Activated CD8-positive, alpha-beta T cell treated with anti-CD3 and anti-CD28 coated beads for 36 hours (primary cell): ENCODE measurements at regions not wholly inside any gene's neighbourhood (a gene's known extent, or its start where the extent isn't known, plus 50 kb on each side); places are given as distances from the start of the nearest gene placed in this dataset.

Experiments
- ATAC-seq: fragments of 200-7000 bp; cut with Tn5 transposase; one replicate; pipeline ENCODE4 v1.10.0; 2021; ENCODE audit warnings: mild to moderate bottlenecking, moderate library complexity
- CTCF ChIA-PET: fragments of 350-600 bp; sonication (Branson Sonifier 250); formaldehyde crosslinking; loops from one replicate; lab custom pipeline; 2021; ENCODE audit warnings: antibody characterized with exemption; lab: Charles Lee
- POLR2A ChIA-PET: fragments of 350-600 bp; sonication (Branson Sonifier 250); formaldehyde crosslinking; loops from one replicate; lab custom pipeline; 2021; ENCODE audit warnings: antibody characterized with exemption; lab: Charles Lee
- DNase-seq: peaks from one replicate; pipeline ENCODE4 v3.0.0-alpha.2; 2020
- H3K27ac Mint-ChIP-seq: one replicate; pipeline ENCODE4 v1.8.0; 2021; ENCODE audit warnings: mild to moderate bottlenecking, mixed read lengths
- H3K27me3 Mint-ChIP-seq: one replicate; pipeline ENCODE4 v1.8.0; 2021; ENCODE audit warnings: mixed read lengths
- H3K36me3 Mint-ChIP-seq: one replicate; pipeline ENCODE4 v1.8.0; 2021; ENCODE audit warnings: low read depth, mixed read lengths
- H3K4me1 Mint-ChIP-seq: one replicate; pipeline ENCODE4 v1.8.0; 2021; ENCODE audit warnings: low read depth, mixed read lengths
- H3K4me3 Mint-ChIP-seq: one replicate; pipeline ENCODE4 v1.8.0; 2021; ENCODE audit warnings: mild to moderate bottlenecking, moderate library complexity, mixed read lengths
- H3K9me3 Mint-ChIP-seq: one replicate; pipeline ENCODE4 v1.8.0; 2021; ENCODE audit warnings: mixed read lengths
- intact Hi-C: fragments of 100-400 bp; cut with micrococcal nuclease; formaldehyde crosslinking; loops from one replicate; pipeline ENCODE4 v1.10.0; 2022
- TF ChIP-seq, protein P1 (sequence below): fragments of 200-600 bp; IDR thresholded peaks from one replicate; pipeline ENCODE4 v1.8.0; 2022; ENCODE audit warnings: antibody characterized with exemption, mild to moderate bottlenecking

DNA sequence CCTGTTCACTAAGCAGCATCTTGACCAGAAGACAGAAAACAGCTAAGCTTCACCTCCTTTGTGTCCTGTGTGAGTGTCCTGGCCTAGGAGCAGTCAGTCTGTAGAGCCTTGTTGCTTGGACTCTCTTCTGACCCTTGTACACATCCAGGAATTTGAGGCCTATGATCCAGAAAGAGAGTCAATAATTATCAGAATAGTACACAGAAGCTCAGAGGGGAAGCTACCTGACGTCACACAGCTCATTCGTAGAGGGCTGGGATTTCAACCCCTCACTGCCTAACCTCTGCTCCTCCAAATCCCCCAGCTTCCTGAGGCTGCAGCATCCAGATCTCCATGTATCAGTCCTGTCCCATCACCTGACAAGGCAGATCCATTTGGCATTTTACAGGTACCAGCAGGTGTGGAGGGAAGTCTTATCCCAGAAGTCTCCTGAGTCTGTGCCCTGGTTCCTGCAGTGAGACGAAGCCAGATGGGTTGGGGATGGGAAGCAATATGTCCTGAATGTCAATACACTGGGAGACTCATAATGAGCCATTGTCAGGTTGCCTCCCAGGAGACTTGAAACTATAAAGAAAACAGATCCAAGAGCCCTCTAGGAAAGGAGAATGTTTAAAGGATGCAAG is 203.1 kb downstream of the MINAR1 start:
- ATAC-seq (no peak), DNase-seq (no peak)
- Mint-ChIP-seq H3K27ac (no peak overlapping the region), H3K9me3 (peaks cover 3% of the 10 kb centered on the region), H3K4me3 (no peak overlapping the region), H3K36me3 (no peaks in the 10 kb centered on the region), H3K27me3 (peaks cover 23% of the 10 kb centered on the region), H3K4me1 (no peaks in the 10 kb centered on the region)
- POLR2A ChIA-PET = no interaction called here
- intact Hi-C loops = no loop called here
- CTCF ChIA-PET = no interaction called here
- TF ChIP-seq, protein P1, sequence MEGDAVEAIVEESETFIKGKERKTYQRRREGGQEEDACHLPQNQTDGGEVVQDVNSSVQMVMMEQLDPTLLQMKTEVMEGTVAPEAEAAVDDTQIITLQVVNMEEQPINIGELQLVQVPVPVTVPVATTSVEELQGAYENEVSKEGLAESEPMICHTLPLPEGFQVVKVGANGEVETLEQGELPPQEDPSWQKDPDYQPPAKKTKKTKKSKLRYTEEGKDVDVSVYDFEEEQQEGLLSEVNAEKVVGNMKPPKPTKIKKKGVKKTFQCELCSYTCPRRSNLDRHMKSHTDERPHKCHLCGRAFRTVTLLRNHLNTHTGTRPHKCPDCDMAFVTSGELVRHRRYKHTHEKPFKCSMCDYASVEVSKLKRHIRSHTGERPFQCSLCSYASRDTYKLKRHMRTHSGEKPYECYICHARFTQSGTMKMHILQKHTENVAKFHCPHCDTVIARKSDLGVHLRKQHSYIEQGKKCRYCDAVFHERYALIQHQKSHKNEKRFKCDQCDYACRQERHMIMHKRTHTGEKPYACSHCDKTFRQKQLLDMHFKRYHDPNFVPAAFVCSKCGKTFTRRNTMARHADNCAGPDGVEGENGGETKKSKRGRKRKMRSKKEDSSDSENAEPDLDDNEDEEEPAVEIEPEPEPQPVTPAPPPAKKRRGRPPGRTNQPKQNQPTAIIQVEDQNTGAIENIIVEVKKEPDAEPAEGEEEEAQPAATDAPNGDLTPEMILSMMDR = no peak

DNA sequence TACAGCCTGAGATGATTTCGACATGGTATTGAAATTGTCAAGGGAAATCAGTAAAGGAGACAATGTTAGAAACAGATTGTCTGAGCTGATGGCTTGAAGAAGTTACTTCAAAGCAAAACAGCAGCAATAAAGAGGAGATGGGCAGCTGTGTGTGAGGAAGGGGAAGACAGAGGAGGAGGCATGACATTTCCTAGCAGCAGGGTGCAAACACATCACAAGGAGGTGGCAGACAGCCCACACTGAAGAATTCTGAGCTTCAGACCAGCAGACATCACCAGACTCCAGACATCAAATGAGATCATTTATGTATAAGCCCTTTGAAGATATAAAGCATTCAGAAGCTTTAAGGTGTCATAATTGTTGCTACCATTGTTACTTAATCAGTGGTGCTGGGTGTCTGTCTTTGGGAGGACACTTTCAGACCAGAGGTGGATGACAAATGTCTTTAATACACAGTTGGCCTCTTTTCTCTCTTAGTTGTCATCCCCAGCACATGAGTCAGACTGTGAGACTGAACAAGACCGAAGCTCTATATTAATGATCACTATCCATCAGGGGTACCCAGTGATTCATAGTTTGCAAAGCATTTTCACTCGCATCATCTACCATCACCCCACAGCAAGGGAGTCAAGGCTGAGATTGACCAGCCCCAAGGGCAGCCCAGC is 203.9 kb downstream of the MINAR1 start:
- CTCF ChIA-PET = no interaction called here
- Mint-ChIP-seq H3K27ac (no peak overlapping the region), H3K9me3 (peaks cover 3% of the 10 kb centered on the region), H3K36me3 (no peaks in the 10 kb centered on the region), H3K27me3 (peaks cover 23% of the 10 kb centered on the region), H3K4me3 (no peak overlapping the region), H3K4me1 (no peaks in the 10 kb centered on the region)
- intact Hi-C loops = no loop called here
- POLR2A ChIA-PET = no interaction called here
- DNase-seq = no peak
- TF ChIP-seq, protein P1 = no peak
- no peak for ATAC-seq

DNA sequence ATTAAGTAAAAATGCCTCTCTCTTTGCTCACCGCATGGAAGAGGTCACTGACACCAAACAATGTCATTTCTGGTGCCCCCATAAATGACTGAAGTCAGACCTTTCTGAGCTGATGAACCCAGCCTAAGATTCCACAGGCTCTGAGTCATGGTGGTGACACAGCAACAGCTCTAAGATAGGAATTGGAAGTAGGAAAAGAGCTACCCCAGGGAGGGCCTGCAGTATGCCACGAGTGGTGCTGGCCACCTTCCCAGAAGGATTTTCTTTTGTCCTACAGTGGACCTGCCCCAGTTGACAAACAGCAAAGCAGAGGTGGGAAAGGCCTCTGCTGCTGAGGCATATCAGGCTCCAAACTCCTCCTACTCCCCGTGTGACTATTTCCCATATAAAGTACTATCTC is 208.1 kb downstream of the MINAR1 start:
- H3K27me3 Mint-ChIP-seq = peaks cover 18% of the 10 kb centered on the region
- H3K36me3 Mint-ChIP-seq = no peaks in the 10 kb centered on the region
- POLR2A ChIA-PET = no interaction called here
- intact Hi-C loops = no loop called here
- TF ChIP-seq, protein P1 = no peak
- ATAC-seq (no peak), DNase-seq (no peak)
- peaks cover 8% of the 10 kb centered on the region for H3K4me1 Mint-ChIP-seq
- CTCF ChIA-PET = interaction anchor here (1.3 kb wide), 1 partner anchor 301 kb away, joined by 4 read pairs; no protein-coding TSS in a partner anchor
- no peak overlapping the region for H3K4me3 Mint-ChIP-seq
- H3K27ac Mint-ChIP-seq = no peak overlapping the region
- peaks cover 4% of the 10 kb centered on the region for H3K9me3 Mint-ChIP-seq

DNA sequence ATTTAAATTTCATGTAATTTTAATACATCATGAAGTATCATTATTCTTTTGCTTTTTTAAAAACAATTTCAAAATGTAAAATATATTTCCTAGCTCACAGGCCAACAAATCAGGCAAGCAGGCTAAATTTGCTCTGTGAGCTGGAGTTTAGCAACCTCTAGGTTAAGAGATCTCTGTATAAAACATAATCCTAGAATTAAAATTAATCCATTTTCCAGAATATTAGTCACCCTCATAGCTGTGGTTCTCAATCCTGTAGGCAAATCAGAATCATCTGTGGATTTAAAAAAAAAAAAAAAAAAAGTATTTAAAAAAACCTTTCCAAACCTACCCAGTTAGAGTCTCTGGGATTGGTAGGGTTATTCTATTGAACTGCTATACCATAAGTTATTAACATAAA is 209.7 kb downstream of the MINAR1 start:
- H3K27me3 Mint-ChIP-seq = peaks cover 18% of the 10 kb centered on the region
- no peak overlapping the region for H3K27ac Mint-ChIP-seq
- no peaks in the 10 kb centered on the region for H3K36me3 Mint-ChIP-seq
- intact Hi-C loops = no loop called here
- ChIA-PET POLR2A (interaction anchor here (0.6 kb wide), 1 partner anchor 371 kb away, joined by 3 read pairs; no protein-coding TSS in a partner anchor), CTCF (interaction anchor here (1.5 to 1.8 kb wide), 3 partner anchors 46 to 263 kb away, joined by 3 to 5 read pairs (median 4); no protein-coding TSS in a partner anchor)
- peaks cover 8% of the 10 kb centered on the region for H3K9me3 Mint-ChIP-seq
- TF ChIP-seq, protein P1 = no peak
- DNase-seq (no peak), ATAC-seq (no peak)
- no peak overlapping the region for H3K4me3 Mint-ChIP-seq
- H3K4me1 Mint-ChIP-seq = peaks cover 8% of the 10 kb centered on the region

DNA sequence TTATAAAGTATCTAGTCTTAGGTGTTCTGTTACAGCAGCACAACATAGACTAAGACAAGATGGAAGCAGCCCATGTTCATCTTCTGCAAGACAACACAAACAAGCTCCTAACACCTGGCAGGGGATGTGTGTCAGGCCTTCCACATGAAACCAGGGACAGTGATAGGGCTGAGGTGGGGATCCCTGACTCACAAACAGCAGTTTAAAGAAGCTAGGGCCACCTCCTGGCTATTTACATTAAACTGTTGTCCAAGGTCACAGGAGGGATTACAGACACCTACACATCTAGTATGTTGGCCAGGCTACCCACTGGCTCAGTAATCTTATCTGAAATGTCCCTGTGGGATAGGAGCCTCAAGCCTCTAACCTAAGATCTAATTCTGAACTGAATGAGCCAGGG is 211.3 kb downstream of the MINAR1 start:
- Mint-ChIP-seq H3K4me3 (no peak overlapping the region), H3K27ac (peak overlapping the region; percentile 22), H3K9me3 (peaks cover 10% of the 10 kb centered on the region), H3K4me1 (peaks cover 8% of the 10 kb centered on the region), H3K36me3 (no peaks in the 10 kb centered on the region), H3K27me3 (peaks cover 16% of the 10 kb centered on the region)
- no peak for ATAC-seq
- ChIA-PET POLR2A (no interaction called here), CTCF (no interaction called here)
- TF ChIP-seq, protein P1 = no peak
- peak; percentile 15 for DNase-seq
- intact Hi-C loops = no loop called here
